H1 (cell line): ENCODE measurements at regions not wholly inside any gene's neighbourhood (a gene's known extent, or its start where the extent isn't known, plus 50 kb on each side); places are given as distances from the start of the nearest gene placed in this dataset.
"Not testable (repeated sequence)": the region's sequence is repeated elsewhere in the genome, so short reads cannot be mapped to it uniquely, and the experiment has no call there.

Experiments used
- CTCF ChIA-PET: fragments of 300-600 bp; sonication (Branson Sonifier 250); formaldehyde crosslinking; loops from one replicate; lab custom pipeline; 2021; ENCODE audit not compliant: partially characterized antibody; lab: Charles Lee
- POLR2A ChIA-PET: fragments of 300-600 bp; sonication (Branson Sonifier 250); formaldehyde crosslinking; loops from one replicate; lab custom pipeline; 2021; ENCODE audit warnings: inconsistent platforms; ENCODE audit not compliant: partially characterized antibody; lab: Charles Lee
- DNase-seq, 2 experiments: peaks; one replicate each; pipeline versions ENCODE4 v3.0.0 to v3.0.0-alpha.2; 2010 to 2022; ENCODE audit warnings: low spot score in 2 of 2, low read depth in 1 of 2, mixed read lengths in 1 of 2
- FAIRE-seq: peaks from 2 replicates; lab custom pipeline; 2011; peaks lifted over from hg19 to GRCh38; lab: Jason Lieb, UNC
- H2AFZ ChIP-seq: 2 replicates; pipeline ENCODE4 v1.8.1; 2012; ENCODE audit warnings: low read length, inconsistent platforms
- H2AK5ac ChIP-seq: 2 replicates; pipeline ENCODE4 v1.6.1; 2013; ENCODE audit warnings: low read depth, low read length
- H2BK120ac ChIP-seq: replicated peaks from 2 replicates; pipeline ENCODE3; 2013; ENCODE audit warnings: low read depth, low read length, inconsistent platforms
- H2BK12ac ChIP-seq: 2 replicates; pipeline ENCODE4 v1.6.1; 2013; ENCODE audit warnings: low read depth, low read length
- H2BK15ac ChIP-seq: 2 replicates; pipeline ENCODE4 v1.6.1; 2013; ENCODE audit warnings: low read length
- H2BK20ac ChIP-seq: 2 replicates; pipeline ENCODE4 v1.6.1; 2013; ENCODE audit warnings: low read length
- H2BK5ac ChIP-seq: 2 replicates; pipeline ENCODE4 v1.6.1; 2013; ENCODE audit warnings: low read depth, low read length
- H3K14ac ChIP-seq: 2 replicates; pipeline ENCODE4 v1.6.1; 2013; ENCODE audit warnings: inconsistent platforms; ENCODE audit not compliant: insufficient read length
- H3K18ac ChIP-seq: 2 replicates; pipeline ENCODE4 v1.6.1; 2013; ENCODE audit warnings: low read length; ENCODE audit errors: extremely low read depth
- H3K23ac ChIP-seq: 2 replicates; pipeline ENCODE4 v1.6.1; 2013; ENCODE audit warnings: inconsistent platforms; ENCODE audit not compliant: insufficient read length
- H3K23me2 ChIP-seq: 2 replicates; pipeline ENCODE4 v1.6.1; 2013; ENCODE audit warnings: low read depth, low read length
- H3K27ac ChIP-seq: 2 replicates; pipeline ENCODE4 v1.6.1; 2011; ENCODE audit warnings: low read depth, low read length, inconsistent platforms
- H3K27me3 ChIP-seq, 4 experiments: replicated peaks in 1 of 4; 1 replicate in 1 of 4; 2 replicates in 3 of 4; pipeline versions ENCODE4 v1.6.1 to v1.8.1; 2011 to 2013; ENCODE audit warnings: low read length in 3 of 4, mild to moderate bottlenecking in 3 of 4, inconsistent platforms in 2 of 4, mixed read lengths in 2 of 4, moderate library complexity in 1 of 4; ENCODE audit not compliant: control insufficient read depth in 3 of 4, insufficient read depth in 3 of 4; ENCODE audit errors: extremely low read depth in 1 of 4
- H3K36me3 ChIP-seq, 4 experiments: 2 replicates each; pipeline versions ENCODE4 v1.6.1 to v1.8.1; 2011 to 2013; ENCODE audit warnings: mild to moderate bottlenecking in 4 of 4, low read length in 3 of 4, moderate library complexity in 2 of 4, control low read depth in 1 of 4, inconsistent platforms in 1 of 4; ENCODE audit not compliant: insufficient read depth in 4 of 4, control insufficient read depth in 2 of 4
- H3K4ac ChIP-seq: replicated peaks from 2 replicates; pipeline ENCODE3; 2013; ENCODE audit warnings: low read length, low read depth, mixed read lengths, inconsistent platforms; ENCODE audit not compliant: insufficient read length
- H3K4me1 ChIP-seq, 4 experiments: replicated peaks in 1 of 4; 1 replicate in 1 of 4; 2 replicates in 3 of 4; pipeline versions ENCODE4 v1.6.1 to v1.8.1; 2011 to 2013; ENCODE audit warnings: low read length in 3 of 4, inconsistent platforms in 2 of 4, mixed read lengths in 1 of 4; ENCODE audit not compliant: insufficient read depth in 4 of 4, control insufficient read depth in 3 of 4
- H3K4me2 ChIP-seq, 2 experiments: 2 replicates each; pipeline versions ENCODE4 v1.6.1 to v1.8.1; 2011 to 2013; ENCODE audit warnings: low read depth in 2 of 2, low read length in 2 of 2, control low read depth in 1 of 2, inconsistent platforms in 1 of 2, mild to moderate bottlenecking in 1 of 2; ENCODE audit not compliant: insufficient read depth in 1 of 2
- H3K4me3 ChIP-seq, 4 experiments: fragments of 200-600, 300-600 bp in 1 of 4; sonication (generic), shearing (Covaris generic), sonication (Bioruptor Twin) in 1 of 4; 2 replicates each; pipeline versions ENCODE4 v1.5.1 to v1.8.1; 2011 to 2016; ENCODE audit warnings: low read length in 4 of 4, low read depth in 3 of 4, control low read depth in 2 of 4, inconsistent platforms in 2 of 4, mild to moderate bottlenecking in 2 of 4, mixed read lengths in 1 of 4, moderate library complexity in 1 of 4; ENCODE audit not compliant: insufficient read depth in 2 of 4; ENCODE audit errors: extremely low read depth in 1 of 4
- H3K56ac ChIP-seq: replicated peaks from 2 replicates; pipeline ENCODE3; 2013; ENCODE audit warnings: low read depth, mild to moderate bottlenecking, mixed read lengths, low read length, inconsistent platforms; ENCODE audit not compliant: insufficient read length
- H3K79me1 ChIP-seq: 2 replicates; pipeline ENCODE4 v1.6.1; 2013; ENCODE audit warnings: low read depth, low read length, control low read depth
- H3K79me2 ChIP-seq, 2 experiments: 2 replicates each; pipeline versions ENCODE4 v1.6.1 to v1.8.1; 2012 to 2013; ENCODE audit warnings: low read length in 2 of 2, mild to moderate bottlenecking in 2 of 2, inconsistent platforms in 1 of 2; ENCODE audit not compliant: insufficient read depth in 2 of 2, control insufficient read depth in 1 of 2
- H3K9ac ChIP-seq, 4 experiments: replicated peaks in 1 of 4; 1 replicate in 1 of 4; 2 replicates in 3 of 4; pipeline versions ENCODE4 v1.6.1 to v1.8.1; 2011 to 2013; ENCODE audit warnings: low read depth in 3 of 4, low read length in 3 of 4, control low read depth in 2 of 4, mild to moderate bottlenecking in 2 of 4, moderate library complexity in 2 of 4, inconsistent platforms in 1 of 4; ENCODE audit errors: extremely low read depth in 1 of 4
- H3K9me3 ChIP-seq, 2 experiments: 2 replicates each; pipeline versions ENCODE4 v1.6.1 to v1.8.1; 2012 to 2013; ENCODE audit warnings: mild to moderate bottlenecking in 2 of 2, moderate library complexity in 2 of 2, control low read depth in 1 of 2, inconsistent platforms in 1 of 2, low read depth in 1 of 2, low read length in 1 of 2, mixed read lengths in 1 of 2; ENCODE audit not compliant: insufficient read depth in 2 of 2
- H4K20me1 ChIP-seq, 2 experiments: replicated peaks in 1 of 2; 2 replicates each; pipeline versions ENCODE3 to v1.8.1; 2011 to 2013; ENCODE audit warnings: inconsistent platforms in 2 of 2, low read length in 2 of 2, mild to moderate bottlenecking in 1 of 2; ENCODE audit not compliant: insufficient read depth in 2 of 2, control insufficient read depth in 1 of 2
- H4K5ac ChIP-seq: 2 replicates; pipeline ENCODE4 v1.6.1; 2013; ENCODE audit warnings: low read length, low read depth, mixed read lengths, inconsistent platforms; ENCODE audit not compliant: insufficient read length
- H4K8ac ChIP-seq: 2 replicates; pipeline ENCODE4 v1.8.0; 2013; ENCODE audit warnings: mild to moderate bottlenecking, moderate library complexity, low read length, inconsistent platforms; ENCODE audit not compliant: insufficient read depth; ENCODE audit errors: extremely low read depth
- H4K91ac ChIP-seq: replicated peaks from 2 replicates; pipeline ENCODE3; 2013; ENCODE audit warnings: low read length, mixed read lengths, inconsistent platforms; ENCODE audit not compliant: insufficient read length
- WGBS, 2 experiments: shearing (Covaris generic) in 1 of 2; methylation state at CpG; one replicate each; pipeline versions ENCODE4 v1.1.6 to v1.1.7; 2013 to 2015; ENCODE audit warnings: low lambda C conversion rate in 2 of 2, mixed read lengths in 2 of 2, inconsistent platforms in 1 of 2, low coverage in 1 of 2, missing lambda C conversion rate in 1 of 2; ENCODE audit not compliant: insufficient replicate concordance in 2 of 2, insufficient coverage in 1 of 2, insufficient read length in 1 of 2; ENCODE audit errors: extremely low coverage in 1 of 2, missing lambda C conversion rate in 1 of 2; 5-methylcytosine and 5-hydroxymethylcytosine counted together

DNA sequence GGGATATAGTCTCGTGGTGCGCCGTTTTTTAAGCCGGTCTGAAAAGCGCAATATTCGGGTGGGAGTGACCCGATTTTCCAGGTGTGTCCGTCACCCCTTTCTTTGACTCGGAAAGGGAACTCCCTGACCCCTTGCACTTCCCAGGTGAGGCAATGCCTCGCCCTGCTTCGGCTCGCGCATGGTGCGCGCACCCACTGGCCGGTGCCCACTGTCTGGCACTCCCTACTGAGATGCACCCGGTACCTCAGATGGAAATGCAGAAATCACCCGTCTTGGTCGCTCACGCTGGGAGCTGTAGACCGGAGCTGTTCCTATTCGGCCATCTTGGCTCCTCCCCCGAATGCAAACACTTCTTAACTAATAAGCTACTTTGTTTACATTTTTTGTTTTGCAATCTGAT, 914.9 kb downstream of the OTOL1 start:
- H3K18ac ChIP-seq, H2AK5ac ChIP-seq, H3K4me3 ChIP-seq, H2BK120ac ChIP-seq, H4K8ac ChIP-seq, H3K27ac ChIP-seq, H2AFZ ChIP-seq, H3K9me3 ChIP-seq, H3K23me2 ChIP-seq, H2BK12ac ChIP-seq, H3K79me1 ChIP-seq, H3K4ac ChIP-seq, H4K5ac ChIP-seq, H3K56ac ChIP-seq, H2BK5ac ChIP-seq, H3K4me2 ChIP-seq, POLR2A ChIA-PET, H3K79me2 ChIP-seq, H3K14ac ChIP-seq, H4K91ac ChIP-seq, DNase-seq, H3K4me1 ChIP-seq, H4K20me1 ChIP-seq, H2BK20ac ChIP-seq, H3K27me3 ChIP-seq, H2BK15ac ChIP-seq, H3K23ac ChIP-seq, H3K9ac ChIP-seq, H3K36me3 ChIP-seq, FAIRE-seq: not testable (repeated sequence)
- CTCF ChIA-PET, result interaction anchor here (1.1 kb wide), 1 partner anchor 205 kb away, joined by 3 read pairs; no protein-coding TSS in a partner anchor
- 87% methylated on average over 19 of the region's 23 CpGs; no CpG with 5 or more reads in 1 of the 2 experiments for WGBS, 2 experiments
